ENCODE measurements at regions not wholly inside any gene's neighbourhood (a gene's known extent, or its start where the extent isn't known, plus 50 kb on each side); places are given as distances from the start of the nearest gene placed in this dataset.
A peak's percentile ranks its signal among the peaks of the same experiment; 100 is the strongest.

DNA sequence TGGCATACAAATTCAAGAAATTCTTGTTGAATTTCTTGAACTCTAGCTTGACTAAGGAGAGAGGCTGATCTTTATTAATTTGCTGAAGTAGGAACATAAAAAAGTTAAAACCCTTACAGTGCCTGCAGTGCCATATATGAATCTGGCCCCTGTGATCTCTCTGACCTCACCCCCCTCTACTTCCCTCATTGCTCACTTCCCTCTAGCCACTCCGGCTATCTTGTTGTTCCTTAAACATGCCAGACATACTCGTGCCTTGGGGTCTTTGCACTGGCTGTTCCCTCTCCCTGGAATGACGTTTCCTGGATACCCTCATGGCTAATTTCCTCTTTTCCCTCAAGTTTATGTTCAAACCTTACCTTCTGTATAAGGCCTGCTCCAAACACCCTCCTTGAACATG lies 246.3 kb upstream of the SIX2 start:
- DNase-seq (ENCODE audit: low read depth in 2 of 2): no peak

GRCh38 chr2:45254025-45254424 lies 244.8 kb upstream of the SIX2 start:
- DNase-seq (ENCODE audit: low read depth in 2 of 2): peak in 1 of 2 donors; percentile 65

DNA sequence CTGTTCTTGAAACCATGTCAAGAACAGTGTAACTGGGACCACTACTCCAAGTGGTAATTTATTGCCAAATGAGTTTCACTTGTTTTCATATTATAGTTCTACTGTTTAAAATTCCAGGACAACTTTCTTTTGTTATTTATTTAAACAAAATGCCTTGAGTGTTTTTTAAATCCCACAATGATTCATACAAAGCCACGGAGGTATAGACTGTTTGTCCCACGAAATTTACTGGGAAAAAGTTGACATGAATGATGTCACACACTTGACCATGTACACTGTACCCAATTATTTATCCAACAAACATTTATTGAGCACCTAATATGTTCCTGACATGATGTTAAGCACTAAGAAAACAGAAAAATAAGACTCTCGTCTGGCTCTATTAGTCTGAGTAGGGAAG lies 243.9 kb upstream of the SIX2 start:
- DNase-seq (ENCODE audit: low read depth in 2 of 2): no peak

GRCh38 chr2:45250176-45250575 lies 240.9 kb upstream of the SIX2 start:
- DNase-seq (ENCODE audit: low read depth in 2 of 2): no peak

DNA sequence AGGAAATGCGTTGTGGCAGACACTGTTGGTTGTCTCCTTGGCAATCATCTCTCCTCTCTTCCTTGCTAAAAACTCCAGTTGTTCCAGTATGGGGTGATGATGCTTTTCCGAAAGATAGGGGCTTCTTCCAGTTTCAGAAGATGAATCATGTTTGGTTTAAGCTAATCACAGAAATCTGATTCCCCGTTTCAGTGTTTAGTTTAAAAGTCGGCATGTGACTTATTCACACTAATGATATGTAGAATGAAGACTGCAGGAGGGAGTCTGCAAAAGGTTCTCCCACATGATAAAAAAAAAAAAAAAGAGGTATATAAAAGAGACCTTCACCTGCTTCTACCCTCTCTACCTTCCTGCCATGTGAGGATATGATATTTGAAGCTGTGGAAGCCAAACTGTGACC lies 239.0 kb upstream of the SIX2 start:
- no peak for DNase-seq (ENCODE audit: low read depth in 2 of 2)

DNA sequence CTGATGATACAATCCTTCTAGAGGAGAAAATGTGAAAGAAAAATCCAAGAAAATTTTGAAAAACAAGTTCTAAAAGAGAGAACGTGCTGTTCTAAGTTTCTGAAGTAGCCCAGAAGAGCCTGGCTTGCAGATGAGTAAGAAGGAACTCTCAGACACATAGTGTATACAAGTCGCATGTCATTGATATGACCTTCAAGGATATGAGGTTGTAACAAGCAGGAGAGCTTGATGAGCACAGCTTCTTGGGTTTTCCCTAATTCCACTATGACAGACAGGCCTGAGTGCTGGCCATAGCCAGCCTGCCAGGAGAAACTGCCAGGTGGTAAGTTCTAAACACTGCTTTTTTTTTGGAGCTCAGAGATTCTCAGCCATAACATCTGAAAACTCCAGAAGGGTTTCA lies 235.7 kb upstream of the SIX2 start:
- DNase-seq (ENCODE audit: low read depth in 2 of 2): peak in 1 of 2 donors; percentile 18

- DNase-seq (ENCODE audit: low read depth in 2 of 2): peak; percentile 35 to 36
Observed at GRCh38 chr2:45242161-45242741, 233.0 kb upstream of the SIX2 start.

DNA sequence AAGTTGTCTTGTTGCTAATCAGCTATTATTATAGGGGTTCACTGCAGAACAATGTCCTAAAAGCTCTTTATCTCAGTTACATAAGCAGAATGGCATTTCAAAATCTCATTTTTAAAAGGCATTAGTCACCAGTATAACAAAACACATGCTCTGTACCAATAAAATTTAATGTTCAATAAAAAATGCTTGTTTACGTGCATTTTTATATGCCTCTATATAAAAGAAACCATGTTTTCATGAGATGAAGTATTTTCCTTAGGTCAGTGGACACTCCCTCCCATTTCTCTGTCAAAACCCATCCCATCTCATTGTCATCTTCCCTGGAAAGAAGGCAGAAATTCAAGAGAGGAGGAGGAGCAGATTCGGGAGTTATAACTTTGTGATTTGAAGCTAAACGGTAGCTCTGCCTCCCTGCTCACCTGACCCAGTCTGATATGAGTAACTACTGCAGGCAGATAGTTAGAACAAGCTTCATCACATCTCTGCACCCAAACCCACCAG lies 231.9 kb upstream of the SIX2 start:
- no peak for DNase-seq (ENCODE audit: low read depth in 2 of 2)

GRCh38 chr2:45237850-45238542 lies 228.7 kb upstream of the SIX2 start:
- DNase-seq (ENCODE audit: low read depth in 2 of 2): peak; percentile 49 to 87

DNA sequence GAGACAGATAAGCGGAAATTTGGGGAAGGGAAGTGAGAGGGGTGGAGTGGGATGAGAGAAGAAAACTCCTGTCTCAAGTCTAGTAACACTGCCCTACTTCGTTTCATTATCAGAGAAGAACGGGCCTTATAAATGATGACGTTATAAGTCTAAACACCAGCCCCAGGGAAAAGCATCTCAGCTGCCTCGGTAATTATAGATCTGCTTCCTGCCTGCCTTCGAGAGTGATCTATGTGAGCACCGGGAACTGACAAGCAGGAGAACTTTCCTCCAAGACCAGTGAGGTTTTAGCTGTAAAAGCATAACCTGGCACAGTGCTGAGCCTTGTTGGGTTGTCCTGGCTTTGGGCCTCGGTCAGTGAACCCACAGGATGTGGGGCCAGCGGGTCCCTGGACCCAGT lies 227.9 kb upstream of the SIX2 start:
- peak in 1 of 2 donors; percentile 84 for DNase-seq (ENCODE audit: low read depth in 2 of 2)

DNA sequence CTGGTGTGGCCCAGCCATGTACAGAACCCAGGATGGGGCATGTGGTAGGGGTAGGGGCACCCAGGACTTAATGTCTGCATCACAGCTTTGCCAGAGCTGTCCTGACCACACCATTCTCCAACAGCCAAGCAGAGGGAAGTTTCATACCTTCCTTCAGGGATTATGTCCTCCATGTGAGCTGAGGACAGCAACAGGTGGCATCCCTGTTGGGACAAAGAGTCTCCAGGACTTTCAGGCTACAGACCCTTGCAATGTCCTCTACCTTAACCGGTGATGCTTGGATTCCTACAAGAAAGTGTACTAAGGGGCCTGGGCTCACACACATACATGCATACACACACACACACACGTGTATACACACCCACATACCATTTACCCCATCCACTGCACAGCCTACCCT lies 227.0 kb upstream of the SIX2 start:
- DNase-seq (ENCODE audit: low read depth in 2 of 2): no peak

DNA sequence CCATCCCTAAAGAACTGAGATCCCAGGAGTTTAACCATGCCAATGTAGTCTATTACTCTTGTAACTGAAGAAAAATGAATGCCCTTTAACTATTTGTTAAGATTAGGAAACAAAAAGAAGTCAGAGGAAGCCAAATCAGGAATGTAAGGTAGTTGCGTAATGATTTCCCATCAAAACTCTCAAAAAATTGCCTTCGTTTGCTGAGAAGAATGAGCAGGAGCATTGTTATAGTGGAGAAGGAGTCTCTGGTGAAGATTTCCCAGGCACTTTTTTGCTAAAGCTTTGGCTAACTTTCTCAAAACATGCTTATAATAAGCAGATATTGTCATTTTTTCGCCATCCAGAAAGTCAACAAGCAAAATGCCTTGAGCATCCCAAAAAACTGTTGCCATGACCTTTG lies 224.0 kb upstream of the SIX2 start:
- DNase-seq (ENCODE audit: low read depth in 2 of 2): no peak

- no peak for DNase-seq (ENCODE audit: low read depth in 2 of 2)
Observed at GRCh38 chr2:45232818-45233217, 223.6 kb upstream of the SIX2 start.

DNA sequence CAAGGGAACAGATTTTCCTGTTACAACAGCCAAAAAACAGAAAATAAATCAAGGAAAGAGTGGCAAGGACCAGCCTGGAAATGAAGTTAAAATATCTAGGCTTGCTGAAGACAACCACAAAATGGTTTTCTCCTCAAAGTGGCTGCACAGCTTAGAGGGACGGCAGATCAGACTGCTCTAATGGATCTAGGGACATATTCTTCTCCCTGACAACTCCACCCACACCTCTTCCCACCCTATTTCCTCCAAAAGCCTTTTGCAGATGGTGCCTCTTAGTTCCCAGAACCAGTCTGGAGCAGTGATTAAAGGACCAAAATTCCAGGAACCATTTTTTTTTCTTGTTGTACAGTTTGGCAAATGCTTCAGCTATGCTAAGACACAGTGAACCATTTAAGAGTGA lies 220.2 kb upstream of the SIX2 start:
- no peak for DNase-seq (ENCODE audit: low read depth in 2 of 2)

DNA sequence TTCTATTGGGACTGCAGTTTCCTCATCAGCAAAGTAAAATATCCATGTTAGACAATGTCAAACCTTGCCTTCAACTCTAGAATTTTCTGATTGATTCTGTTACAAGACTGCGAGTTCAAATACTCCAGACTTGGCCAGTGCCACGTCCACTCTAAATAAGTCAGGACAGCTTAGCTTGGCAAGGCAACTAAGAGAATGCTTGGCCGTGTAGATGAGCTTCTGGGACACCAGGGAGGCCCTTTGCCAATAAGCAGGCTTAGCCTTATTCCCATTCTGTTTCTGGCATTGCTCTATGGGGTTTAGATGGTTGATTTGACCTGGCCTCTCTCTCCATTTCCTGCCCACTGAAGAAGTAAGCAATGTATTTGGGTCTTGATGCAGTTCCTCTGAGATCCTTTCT lies 218.1 kb upstream of the SIX2 start:
- DNase-seq (ENCODE audit: low read depth in 2 of 2): no peak

DNA sequence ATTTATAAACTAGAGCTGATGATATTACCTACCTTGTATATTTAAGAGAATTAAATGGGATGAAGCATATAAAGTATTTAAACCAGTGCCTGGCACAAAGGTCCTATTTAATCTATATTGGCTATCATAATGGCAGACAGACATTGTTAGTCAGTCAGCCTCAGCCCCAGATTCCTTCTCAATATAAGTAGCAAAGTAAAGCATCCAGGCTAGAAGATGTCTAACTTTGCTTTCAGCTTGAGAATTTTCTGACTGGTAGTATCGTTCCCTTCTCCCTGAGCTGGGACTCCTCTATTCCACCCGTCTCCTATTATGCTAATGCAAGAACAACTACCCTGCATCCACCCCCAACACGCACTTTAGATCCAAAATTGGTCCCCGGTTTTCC lies 215.7 kb upstream of the SIX2 start:
- no peak for DNase-seq (ENCODE audit: low read depth in 2 of 2)

DNA sequence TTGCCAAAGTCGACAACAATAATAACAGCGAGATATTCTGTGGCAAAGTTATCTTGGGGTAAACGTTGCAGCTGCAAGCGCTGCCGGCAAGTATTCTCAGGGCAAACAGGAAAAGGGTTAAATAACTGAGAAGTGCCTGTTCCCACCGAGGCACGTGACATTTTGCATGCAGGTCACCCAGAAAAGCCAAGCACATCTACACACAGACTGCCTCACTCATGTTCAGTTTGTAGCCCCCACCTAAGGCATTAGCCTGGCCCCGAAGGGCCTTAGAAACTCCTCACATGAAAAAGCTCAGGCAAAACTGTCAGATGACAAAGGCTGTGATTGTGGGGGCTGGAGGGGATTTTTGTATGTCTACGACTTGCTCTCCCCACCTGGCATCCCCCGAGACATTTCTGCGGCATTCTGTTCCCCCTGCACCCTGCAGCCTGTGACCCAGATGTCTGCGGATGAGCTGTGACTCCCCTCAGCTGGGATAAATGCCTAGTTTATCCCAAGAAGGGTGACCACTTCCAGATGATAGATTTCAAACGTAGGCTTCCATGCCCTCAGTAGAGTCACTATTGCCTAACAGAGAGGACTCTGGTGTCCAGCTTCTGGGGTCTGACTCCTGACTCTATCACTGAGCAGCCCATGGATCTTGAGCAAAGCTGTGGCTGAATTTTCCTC lies 215.2 kb upstream of the SIX2 start:
- no peak for DNase-seq (ENCODE audit: low read depth in 2 of 2)

DNA sequence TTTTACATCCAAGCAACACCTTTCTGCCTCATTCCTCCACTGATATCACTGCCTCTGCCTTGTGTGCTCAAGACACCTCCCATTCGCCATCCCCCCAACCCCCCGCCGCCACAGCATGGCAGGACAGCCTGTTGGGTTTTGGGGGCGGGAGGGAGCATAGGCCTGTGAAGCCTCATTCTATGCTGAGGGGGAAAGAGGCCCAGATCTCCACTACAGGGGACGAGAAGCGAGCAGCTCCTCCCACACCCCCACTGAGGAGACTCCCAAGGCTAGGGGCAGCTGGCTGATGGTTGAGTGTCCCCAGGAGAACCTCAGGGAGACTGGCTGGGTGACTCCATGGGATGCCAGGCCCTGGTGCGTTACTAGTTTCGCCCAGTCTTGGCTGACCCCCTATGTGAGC lies 214.3 kb upstream of the SIX2 start:
- DNase-seq (ENCODE audit: low read depth in 2 of 2): no peak

- peak in 1 of 2 donors; percentile 27 for DNase-seq (ENCODE audit: low read depth in 2 of 2)
Observed at GRCh38 chr2:45220227-45220626, 211.0 kb upstream of the SIX2 start.

DNA sequence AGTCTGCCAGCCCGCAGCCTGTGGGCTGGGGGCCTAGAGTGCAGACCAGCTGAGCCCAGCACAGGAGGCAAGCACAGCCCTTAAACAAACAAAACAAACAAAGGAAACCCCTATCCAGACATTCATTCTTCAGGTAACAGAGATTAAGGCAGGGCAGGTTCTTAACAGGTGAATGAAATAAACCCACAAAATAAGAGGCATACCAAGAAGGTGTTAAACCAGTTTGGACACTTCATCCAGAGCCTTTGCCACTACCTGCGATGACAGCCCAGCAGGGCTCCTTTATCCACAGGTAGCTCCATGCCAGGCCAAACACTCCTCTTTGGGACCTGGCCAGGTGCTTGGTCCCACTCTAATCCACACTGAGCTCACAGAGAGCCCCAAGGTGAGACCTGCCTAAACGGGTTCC lies 209.7 kb upstream of the SIX2 start:
- DNase-seq (ENCODE audit: low read depth in 2 of 2): no peak

GRCh38 chr2:45218297-45218696 lies 209.0 kb upstream of the SIX2 start:
- DNase-seq (ENCODE audit: low read depth in 2 of 2): no peak

DNA sequence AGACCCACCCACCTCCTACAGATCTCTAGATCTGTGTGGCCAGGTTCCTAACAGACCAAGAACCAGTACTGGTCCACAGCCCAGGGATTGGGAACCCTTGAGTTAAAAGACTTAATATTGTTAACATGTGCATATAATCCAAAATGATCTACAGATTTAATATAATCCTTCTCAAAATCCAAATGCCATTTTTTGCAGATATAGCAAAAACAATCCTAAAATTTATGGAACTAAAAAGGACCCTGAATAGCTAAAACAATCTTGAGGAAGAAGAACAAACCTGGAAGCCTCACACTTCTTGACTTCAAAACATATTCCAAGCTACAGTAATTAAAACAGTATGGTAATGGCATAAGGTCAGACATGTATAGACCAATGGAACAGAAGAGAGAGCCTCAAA lies 206.9 kb upstream of the SIX2 start:
- no peak for DNase-seq (ENCODE audit: low read depth in 2 of 2)

DNA sequence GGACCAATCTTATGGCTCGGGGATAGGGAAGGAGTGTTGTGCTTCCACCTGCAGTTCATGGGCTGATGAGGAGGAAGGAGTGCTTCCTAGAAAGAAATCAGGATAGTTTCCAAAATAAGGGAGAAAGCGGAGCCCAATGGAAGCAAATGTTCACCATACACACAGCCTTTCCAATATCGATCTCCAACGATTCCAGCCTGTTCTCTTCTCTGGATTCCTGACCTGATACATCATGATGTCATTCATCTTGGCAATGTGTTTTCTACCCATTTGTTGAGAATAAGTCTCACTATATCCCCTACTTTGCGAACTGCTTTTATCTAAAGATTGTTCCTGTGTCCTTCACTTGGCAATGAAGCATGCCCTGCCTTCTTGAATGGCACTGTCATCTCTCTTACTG lies 205.3 kb upstream of the SIX2 start:
- no peak for DNase-seq (ENCODE audit: low read depth in 2 of 2)
